ENCODE measurements at regions not wholly inside any gene's neighbourhood (a gene's known extent, or its start where the extent isn't known, plus 50 kb on each side); places are given as distances from the start of the nearest gene placed in this dataset.

DNA sequence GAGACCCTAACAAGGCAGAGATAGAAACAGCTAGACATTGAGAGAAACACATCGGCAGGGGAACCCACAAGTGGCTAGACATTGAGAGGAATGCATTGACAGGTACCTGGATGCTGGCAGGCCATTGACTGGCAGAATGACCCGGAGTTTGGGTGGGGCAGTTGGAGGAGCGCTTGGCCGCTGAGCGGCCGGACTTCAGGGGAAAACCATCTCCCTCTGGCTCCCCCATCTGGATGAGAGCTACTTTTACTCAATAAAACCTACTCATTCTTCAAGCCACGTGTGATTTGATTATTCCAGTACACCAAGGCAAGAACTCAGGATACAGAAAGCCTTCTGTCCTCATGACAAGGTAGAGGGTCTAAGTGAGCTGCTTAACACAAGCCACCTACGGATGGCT lies 473.4 kb downstream of the SLITRK5 start:
- TF ChIP-seq POLR2A (IDR thresholded peaks at IDR 0.05): no peak
- TF ChIP-seq, protein P1, sequence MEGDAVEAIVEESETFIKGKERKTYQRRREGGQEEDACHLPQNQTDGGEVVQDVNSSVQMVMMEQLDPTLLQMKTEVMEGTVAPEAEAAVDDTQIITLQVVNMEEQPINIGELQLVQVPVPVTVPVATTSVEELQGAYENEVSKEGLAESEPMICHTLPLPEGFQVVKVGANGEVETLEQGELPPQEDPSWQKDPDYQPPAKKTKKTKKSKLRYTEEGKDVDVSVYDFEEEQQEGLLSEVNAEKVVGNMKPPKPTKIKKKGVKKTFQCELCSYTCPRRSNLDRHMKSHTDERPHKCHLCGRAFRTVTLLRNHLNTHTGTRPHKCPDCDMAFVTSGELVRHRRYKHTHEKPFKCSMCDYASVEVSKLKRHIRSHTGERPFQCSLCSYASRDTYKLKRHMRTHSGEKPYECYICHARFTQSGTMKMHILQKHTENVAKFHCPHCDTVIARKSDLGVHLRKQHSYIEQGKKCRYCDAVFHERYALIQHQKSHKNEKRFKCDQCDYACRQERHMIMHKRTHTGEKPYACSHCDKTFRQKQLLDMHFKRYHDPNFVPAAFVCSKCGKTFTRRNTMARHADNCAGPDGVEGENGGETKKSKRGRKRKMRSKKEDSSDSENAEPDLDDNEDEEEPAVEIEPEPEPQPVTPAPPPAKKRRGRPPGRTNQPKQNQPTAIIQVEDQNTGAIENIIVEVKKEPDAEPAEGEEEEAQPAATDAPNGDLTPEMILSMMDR (IDR thresholded peaks at IDR 0.05): no peak

Data from thyroid gland (tissue), 4 donors.